SKM-1 (cell line): ENCODE measurements at regions not wholly inside any gene's neighbourhood (a gene's known extent, or its start where the extent isn't known, plus 50 kb on each side); places are given as distances from the start of the nearest gene placed in this dataset.
"Not testable (repeated sequence)": the region's sequence is repeated elsewhere in the genome, so short reads cannot be mapped to it uniquely, and the experiment has no call there.

Experiments used
- DNase-seq: peaks from one replicate; lab custom pipeline; 2025; ENCODE audit not compliant: unreplicated experiment; lab: John Stamatoyannopoulos, UW

DNA sequence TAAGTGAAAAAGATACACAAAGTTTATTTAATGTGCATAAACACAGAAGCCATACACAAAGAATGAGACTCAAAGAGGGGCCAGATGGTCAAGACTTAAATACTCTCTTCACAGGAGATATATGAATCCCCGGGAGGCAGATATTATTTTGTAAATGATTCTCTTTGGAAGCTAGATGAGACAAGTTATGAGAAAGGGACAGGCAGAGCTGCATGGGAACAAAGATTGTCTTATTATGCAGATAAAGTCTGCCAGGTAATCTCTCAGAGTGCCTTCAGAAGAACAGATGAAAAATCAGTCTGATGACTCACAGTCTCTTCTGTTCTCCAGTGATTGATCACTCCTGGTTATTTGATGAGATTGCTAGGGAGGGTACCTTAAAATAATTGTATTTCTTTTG is 89.0 kb downstream of the NAF1 start:
- DNase-seq, result no peak

GRCh38 chr4:163072222-163072621 is 94.5 kb downstream of the NAF1 start:
- no peak for DNase-seq

DNA sequence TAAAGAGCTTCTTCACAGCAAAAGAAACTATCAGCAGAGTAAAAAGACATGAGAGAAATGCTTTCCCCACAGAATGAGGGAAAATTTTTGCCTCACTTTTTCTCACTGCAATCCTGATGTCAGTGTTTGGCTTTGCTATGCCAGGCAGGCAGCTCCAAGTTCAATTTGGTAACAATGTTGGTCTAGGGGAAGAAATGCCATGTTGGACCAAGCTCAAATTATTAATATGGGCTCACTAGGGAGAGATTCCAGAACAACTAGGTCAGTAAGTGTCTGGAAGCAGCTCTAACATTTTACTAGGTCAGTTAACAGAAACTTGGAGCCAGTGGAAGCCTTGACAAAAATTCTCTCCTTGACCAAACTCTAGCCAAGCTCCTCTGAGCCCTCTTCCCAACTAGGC is 95.4 kb downstream of the NAF1 start:
- DNase-seq, result no peak

GRCh38 chr4:163070023-163070422 is 96.7 kb downstream of the NAF1 start:
- no peak for DNase-seq

GRCh38 chr4:163063891-163064290 is 102.8 kb downstream of the NAF1 start:
- no peak for DNase-seq

GRCh38 chr4:163048447-163048846 is 118.2 kb downstream of the NAF1 start:
- no peak for DNase-seq

DNA sequence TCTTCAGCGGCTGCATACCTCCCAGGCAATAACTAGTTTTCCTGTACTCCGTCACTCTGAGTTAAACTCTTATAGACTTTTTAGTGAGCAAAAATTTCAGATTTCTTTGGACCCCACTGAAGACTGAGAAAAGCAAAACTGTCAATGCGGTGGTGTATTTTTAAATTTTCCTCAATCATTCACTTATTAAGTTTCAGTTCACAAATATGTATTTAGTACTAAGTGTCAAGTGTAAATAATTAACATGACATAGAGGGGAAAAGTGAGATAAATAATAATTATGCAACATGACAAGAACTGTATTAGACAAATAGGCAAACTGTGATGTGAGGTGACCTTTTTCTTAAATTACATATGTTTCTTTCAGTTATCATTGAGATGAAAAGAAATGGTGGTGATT is 124.4 kb downstream of the NAF1 start:
- DNase-seq, result no peak

GRCh38 chr4:163017135-163017534 is 149.6 kb downstream of the NAF1 start:
- DNase-seq, result no peak

DNA sequence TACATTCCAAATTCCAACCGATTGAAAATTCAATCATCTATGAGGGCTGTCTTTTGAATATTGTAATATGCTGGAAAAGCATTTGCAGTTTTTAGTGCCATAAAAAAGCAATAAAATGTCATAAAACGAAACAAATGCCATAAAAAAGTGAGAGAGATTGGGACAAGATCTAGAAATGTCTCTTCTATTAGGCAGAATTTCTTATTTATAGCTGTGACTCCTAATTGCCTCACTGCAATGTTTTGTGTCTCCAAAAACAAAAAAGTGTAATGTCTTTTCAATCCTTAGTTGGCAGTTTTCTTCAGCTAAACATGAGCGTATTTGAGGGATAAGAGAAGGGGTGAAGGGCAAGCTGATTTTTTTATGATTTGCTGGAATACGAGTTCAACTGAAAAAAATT is 153.9 kb downstream of the NAF1 start:
- DNase-seq, result no peak

- DNase-seq, result no peak
Measured at GRCh38 chr4:163003979-163004378, 162.7 kb downstream of the NAF1 start.

DNA sequence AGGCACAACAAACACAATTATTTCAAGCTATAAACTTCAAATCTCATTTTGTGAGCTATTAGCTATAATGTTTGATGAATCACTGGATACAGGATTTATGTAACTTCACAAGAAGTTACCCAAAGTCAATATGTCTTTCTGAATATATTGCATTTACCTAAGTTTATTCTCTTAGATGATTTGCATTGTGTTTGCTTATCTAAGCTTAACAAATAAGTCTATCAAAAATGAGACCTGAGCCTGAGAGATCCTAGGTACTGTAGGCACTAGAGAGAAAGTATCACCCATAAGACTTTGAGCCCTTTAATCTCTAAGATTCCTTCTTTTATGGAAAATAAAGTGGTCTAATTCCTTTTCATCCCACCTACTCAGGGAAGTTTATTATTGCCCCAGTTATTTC is 178.2 kb downstream of the NAF1 start:
- no peak for DNase-seq

DNA sequence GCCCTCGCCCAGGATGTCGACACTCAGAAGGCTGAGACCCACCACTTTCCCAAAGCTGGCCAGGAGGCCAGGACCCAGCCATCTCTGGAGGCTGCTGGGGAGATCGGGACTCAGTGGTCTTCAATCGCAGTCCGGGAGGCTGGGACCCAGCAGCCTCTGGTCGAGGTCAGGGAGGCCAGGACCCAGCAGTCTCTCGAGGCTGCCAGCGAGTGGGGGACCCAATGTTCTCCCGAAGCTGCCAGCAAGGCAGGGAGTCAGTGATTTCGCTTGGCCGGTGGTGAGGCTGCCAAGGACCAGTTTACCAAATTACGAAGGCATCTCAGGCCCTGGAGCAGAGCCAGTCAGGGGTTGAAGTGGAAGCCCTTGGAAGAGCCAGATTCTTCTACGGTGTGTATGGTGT is 181.6 kb downstream of the NAF1 start:
- DNase-seq, result no peak

DNA sequence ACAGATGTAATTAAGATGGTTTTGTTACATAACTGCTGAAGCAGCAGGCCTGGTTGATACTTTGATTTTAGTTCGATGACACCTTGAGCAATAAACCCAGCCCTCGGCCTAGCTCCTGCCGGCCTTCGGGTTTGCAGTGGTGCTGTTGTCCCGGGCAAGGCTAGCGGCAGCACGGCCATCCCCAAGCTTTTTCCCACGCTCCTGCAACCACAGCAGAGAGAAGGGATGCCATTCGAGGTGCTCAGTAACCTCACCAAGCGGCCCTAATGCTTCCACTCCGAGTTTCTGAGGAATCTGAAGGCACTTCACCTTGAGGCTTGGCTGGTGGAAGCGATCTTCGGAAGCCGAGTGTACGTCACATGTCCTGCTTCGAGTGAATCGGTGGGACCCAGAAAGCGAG is 182.1 kb downstream of the NAF1 start:
- no peak for DNase-seq

DNA sequence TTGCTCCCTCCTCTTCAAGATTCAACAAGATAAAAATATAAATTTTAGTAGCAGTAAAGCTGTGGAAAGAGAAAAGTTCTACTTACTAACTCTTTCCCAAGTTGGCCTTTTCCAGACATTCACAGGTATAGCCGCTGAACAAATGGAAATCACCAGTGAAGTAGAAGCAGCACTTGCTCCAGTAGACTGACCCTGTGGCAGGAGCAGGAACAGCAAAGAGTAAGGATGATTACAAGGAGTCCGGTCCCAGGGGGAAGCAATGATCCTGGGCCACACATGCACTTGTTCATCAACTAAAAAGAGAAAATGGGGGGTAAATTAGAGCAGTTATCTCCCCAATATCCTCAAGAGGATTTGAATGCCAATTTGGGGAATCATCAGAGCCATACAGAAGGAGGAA is 184.9 kb downstream of the NAF1 start:
- no peak for DNase-seq

- no peak for DNase-seq
Measured at GRCh38 chr4:162978398-162978797, 188.3 kb downstream of the NAF1 start.

GRCh38 chr4:162977788-162978187 is 188.9 kb downstream of the NAF1 start:
- no peak for DNase-seq

DNA sequence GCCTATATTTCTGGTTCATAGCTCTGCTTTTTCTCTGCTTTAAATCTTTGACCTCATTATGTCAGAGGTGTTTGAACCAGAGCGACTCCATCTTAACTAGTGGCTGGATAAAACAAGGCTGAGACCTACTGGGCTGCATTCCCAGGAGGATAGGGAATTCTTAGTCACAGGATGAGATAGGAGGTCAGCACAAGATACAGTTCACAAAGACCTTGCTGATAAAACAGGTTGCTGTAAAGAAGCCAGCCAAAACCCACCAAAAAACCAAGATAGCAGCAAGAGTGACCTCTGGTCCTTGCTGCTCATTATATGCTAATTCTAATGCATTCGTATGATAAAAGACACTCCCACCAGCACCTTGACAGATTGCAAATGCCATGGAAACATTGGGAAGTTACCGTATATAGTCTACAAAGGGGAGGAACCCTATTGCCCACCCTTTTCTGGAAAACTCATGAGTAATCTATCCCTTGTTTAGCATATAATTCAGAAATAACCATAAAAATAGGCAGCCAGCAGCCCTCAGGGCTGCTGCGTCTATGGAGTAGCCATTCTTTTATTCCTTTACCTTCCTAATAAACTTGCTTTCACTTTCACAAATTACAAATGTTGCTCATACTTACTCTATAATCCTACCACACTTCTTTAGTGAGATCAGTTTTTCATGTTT is 193.9 kb downstream of the NAF1 start:
- no peak for DNase-seq

DNA sequence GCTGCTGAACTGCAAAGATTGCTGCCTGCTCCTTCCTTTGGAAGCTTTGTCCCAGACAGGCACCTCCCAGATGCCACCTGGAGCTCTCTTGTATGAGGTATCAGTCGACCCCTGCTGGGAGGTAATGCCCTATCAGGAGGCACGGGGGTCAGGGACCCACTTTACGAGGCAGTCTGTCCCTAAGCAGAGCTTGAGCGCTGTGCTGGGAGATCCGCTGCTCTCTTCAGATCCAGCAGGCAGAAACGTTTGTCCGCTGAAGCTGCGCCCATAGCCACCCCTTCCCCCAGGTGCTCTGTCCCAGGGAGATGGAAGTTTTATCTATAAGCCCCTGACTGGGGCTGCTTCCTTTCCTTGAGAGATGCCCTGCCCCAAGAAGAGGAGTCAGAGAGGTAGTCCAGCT is 197.5 kb downstream of the NAF1 start:
- no peak for DNase-seq

DNA sequence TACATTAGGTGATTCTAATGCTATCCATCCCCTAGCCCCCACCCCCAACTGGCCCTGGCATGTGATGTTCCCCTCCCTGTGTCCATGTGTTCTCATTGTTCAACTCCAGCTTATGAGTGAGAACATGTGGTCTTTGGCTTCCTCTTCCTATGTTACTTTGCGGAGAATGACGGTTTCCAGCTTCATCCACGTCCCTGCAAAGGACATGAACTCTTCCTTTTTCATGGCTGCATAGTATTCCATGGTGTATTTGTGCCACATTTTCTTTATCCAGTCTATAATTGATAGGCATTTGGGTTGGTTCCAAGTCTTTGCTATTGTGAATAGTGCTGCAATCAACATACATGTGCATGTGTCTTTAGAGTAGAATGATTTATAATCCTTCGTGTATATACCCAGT is 200.7 kb downstream of the NAF1 start:
- DNase-seq, result not testable (repeated sequence)

GRCh38 chr4:162959046-162959445 is 207.6 kb downstream of the NAF1 start:
- DNase-seq, result no peak

DNA sequence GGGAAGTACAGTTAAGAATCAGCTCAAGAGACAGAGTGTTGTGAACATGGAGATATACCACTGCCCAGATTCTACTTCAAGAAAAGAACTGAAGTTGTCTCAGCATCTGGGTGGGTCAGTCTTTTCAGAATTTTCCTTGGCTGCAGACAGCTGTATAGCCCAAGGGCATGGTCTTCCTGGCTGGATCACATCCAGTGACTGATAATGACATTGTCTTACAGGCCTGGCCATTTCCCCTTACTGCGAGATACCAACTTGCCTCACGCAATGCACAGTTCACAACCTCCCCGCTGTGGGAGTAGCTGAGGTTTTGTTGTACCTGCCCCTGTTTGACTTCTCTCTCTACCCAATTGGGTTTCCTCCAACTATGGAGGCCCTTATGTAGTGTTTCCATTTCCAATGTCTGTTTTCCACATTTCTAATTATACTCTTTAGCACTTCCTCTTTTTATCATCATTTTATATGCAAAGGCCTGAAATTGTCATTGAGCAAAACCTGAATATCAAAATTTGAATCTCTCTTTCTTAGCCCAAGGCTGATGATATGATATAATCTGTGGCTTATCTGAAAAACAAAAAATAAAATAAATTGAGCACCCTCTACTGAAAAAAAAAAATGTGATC is 209.1 kb downstream of the NAF1 start:
- no peak for DNase-seq

DNA sequence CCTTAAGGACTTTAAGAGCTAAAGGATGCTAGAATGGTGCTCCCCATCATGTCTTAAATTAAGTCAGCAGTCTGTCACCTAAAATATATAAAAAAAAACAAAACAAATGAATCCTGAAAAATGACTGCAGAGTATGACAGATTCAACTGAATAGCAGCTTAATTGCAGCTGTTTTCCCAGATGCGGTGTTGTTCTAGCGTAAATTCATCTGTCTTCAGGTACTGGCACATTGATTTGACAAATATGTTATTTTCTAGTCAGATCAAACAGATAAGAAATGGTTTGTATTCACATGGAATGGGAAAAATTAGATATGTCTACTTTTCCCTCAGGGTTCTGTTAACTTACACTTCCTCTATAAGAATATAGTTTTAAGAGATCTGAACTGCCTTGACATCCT is 211.7 kb downstream of the NAF1 start:
- no peak for DNase-seq

GRCh38 chr4:162952232-162952631 is 214.5 kb downstream of the NAF1 start:
- no peak for DNase-seq
